Lower lobe of right lung (tissue), 2 donors: ENCODE measurements at regions not wholly inside any gene's neighbourhood (a gene's known extent, or its start where the extent isn't known, plus 50 kb on each side); places are given as distances from the start of the nearest gene placed in this dataset.

Experiments used
- ATAC-seq, 2 donors: fragments of 200-7000 bp; cut with Tn5 transposase; one replicate each; pipeline ENCODE4 v1.9.1; 2020 to 2022; ENCODE audit warnings: mild to moderate bottlenecking in 2 of 2, moderate library complexity in 2 of 2
- DNase-seq: peaks from one replicate; pipeline ENCODE4 v3.0.0-alpha.2; 2020
- H3K27ac ChIP-seq: fragments of 200-600 bp; one replicate; pipeline ENCODE4 v1.8.0; 2022
- H3K27me3 ChIP-seq: fragments of 200-600 bp; one replicate; pipeline ENCODE4 v1.8.0; 2022; ENCODE audit warnings: low read depth
- H3K36me3 ChIP-seq: fragments of 200-600 bp; one replicate; pipeline ENCODE4 v1.8.0; 2022; ENCODE audit warnings: mild to moderate bottlenecking
- H3K4me1 ChIP-seq: fragments of 200-600 bp; one replicate; pipeline ENCODE4 v1.8.0; 2022
- H3K4me3 ChIP-seq: fragments of 200-600 bp; one replicate; pipeline ENCODE4 v1.8.0; 2022; ENCODE audit warnings: mild to moderate bottlenecking
- H3K9me3 ChIP-seq: fragments of 200-600 bp; one replicate; pipeline ENCODE4 v1.8.0; 2022
- intact Hi-C: fragments of 100-400 bp; cut with DNase I; formaldehyde crosslinking; loops from one replicate; pipeline ENCODE4 v1.11.0; 2022
- TF ChIP-seq, protein P1 (sequence below): fragments of 200-600 bp; IDR thresholded peaks from one replicate; pipeline ENCODE4 v1.8.0; 2022; ENCODE audit warnings: antibody characterized with exemption, mild to moderate bottlenecking
- donor health status: DM: no; HTN: yes; CAD: no; lungs with severe emphysema.

GRCh38 chr6:63371104-63371715, 51.4 kb upstream of the LGSN start:
- ATAC-seq: no peak
- intact Hi-C loops: no loop called here
- Histone ChIP-seq H3K4me1 (no peaks in the 10 kb centered on the region), H3K27ac (no peak overlapping the region), H3K4me3 (no peak overlapping the region), H3K36me3 (no peaks in the 10 kb centered on the region), H3K27me3 (no peaks in the 10 kb centered on the region), H3K9me3 (no peaks in the 10 kb centered on the region)
- no peak for DNase-seq
- TF ChIP-seq, protein P1, sequence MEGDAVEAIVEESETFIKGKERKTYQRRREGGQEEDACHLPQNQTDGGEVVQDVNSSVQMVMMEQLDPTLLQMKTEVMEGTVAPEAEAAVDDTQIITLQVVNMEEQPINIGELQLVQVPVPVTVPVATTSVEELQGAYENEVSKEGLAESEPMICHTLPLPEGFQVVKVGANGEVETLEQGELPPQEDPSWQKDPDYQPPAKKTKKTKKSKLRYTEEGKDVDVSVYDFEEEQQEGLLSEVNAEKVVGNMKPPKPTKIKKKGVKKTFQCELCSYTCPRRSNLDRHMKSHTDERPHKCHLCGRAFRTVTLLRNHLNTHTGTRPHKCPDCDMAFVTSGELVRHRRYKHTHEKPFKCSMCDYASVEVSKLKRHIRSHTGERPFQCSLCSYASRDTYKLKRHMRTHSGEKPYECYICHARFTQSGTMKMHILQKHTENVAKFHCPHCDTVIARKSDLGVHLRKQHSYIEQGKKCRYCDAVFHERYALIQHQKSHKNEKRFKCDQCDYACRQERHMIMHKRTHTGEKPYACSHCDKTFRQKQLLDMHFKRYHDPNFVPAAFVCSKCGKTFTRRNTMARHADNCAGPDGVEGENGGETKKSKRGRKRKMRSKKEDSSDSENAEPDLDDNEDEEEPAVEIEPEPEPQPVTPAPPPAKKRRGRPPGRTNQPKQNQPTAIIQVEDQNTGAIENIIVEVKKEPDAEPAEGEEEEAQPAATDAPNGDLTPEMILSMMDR: no peak

DNA sequence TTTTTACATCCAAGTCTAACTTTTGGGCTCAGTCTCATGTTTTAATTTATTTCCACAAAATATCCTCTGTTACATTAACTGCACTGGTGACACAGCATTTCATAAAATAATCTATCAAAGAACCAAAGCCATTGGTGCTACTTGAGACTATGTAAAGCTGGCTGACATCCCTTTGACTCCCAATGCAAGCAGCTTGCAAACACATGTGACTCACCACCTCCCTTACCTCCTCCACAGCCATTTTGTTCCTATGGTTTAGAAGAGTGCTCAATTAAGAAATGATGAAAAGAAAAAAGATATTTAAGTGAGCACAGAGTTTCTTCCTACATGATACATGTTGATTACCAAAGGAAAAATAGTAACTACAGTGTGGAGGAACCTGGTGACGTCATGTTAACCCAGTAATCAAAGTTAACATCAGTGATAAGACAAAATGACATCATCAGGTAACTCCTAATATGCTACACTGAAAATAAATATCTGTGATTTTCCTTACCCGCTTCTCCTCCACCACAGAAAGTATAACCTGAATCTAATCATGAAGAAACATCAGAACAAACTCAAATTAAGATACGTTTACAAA, 53.3 kb upstream of the LGSN start:
- Histone ChIP-seq H3K4me1 (no peaks in the 10 kb centered on the region), H3K4me3 (no peak overlapping the region), H3K27ac (no peak overlapping the region), H3K9me3 (no peaks in the 10 kb centered on the region), H3K36me3 (no peaks in the 10 kb centered on the region), H3K27me3 (no peaks in the 10 kb centered on the region)
- no peak for DNase-seq
- ATAC-seq: no peak
- intact Hi-C loops: no loop called here
- TF ChIP-seq, protein P1: no peak

GRCh38 chr6:63389191-63389844, 69.5 kb upstream of the LGSN start:
- TF ChIP-seq, protein P1: no peak
- ATAC-seq: no peak
- Histone ChIP-seq H3K4me1 (no peaks in the 10 kb centered on the region), H3K9me3 (no peaks in the 10 kb centered on the region), H3K27me3 (no peaks in the 10 kb centered on the region), H3K27ac (no peak overlapping the region), H3K36me3 (no peaks in the 10 kb centered on the region), H3K4me3 (no peak overlapping the region)
- DNase-seq: no peak
- intact Hi-C loops: no loop called here

DNA sequence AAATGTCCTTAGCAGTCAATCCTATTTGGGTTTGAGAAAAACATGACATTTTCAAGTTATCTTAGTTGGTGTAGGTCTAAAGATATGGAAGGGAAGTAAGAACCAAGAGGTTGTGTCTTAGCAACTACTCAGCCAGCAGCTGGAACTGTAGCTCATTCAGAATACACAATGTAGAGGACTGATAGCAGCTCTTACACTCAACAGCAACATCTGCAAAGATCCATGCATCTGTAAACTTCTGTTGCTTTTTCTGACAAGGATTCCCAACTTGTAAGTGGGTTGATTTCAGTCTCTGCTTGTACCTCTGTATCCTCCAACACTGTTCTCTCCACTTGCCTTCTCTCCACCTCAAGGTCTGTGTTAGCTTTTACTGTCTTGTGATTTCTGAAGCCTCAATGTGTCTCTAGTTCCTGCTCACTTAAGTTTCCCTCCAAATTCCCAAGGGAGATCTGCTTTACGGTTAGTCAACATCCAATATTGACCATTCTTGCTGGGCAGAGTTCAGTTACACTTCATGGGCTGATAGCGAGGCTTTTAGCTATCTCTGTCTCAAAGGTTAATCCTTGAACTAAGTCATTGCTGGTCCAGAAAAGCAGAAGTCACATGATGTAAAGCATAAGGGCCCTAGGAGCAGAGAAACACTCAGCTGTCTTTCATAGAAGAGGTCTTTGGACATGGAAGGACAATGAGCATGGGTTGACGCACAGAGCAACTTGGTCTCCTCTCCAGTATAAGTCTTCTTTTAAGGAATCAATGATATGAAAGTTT, 71.6 kb upstream of the LGSN start:
- TF ChIP-seq, protein P1: no peak
- intact Hi-C loops: no loop called here
- H3K36me3 ChIP-seq: no peaks in the 10 kb centered on the region
- H3K4me3 ChIP-seq: no peak overlapping the region
- ATAC-seq: no peak
- no peaks in the 10 kb centered on the region for H3K27me3 ChIP-seq
- H3K27ac ChIP-seq: no peak overlapping the region
- no peaks in the 10 kb centered on the region for H3K9me3 ChIP-seq
- DNase-seq: no peak
- no peaks in the 10 kb centered on the region for H3K4me1 ChIP-seq

DNA sequence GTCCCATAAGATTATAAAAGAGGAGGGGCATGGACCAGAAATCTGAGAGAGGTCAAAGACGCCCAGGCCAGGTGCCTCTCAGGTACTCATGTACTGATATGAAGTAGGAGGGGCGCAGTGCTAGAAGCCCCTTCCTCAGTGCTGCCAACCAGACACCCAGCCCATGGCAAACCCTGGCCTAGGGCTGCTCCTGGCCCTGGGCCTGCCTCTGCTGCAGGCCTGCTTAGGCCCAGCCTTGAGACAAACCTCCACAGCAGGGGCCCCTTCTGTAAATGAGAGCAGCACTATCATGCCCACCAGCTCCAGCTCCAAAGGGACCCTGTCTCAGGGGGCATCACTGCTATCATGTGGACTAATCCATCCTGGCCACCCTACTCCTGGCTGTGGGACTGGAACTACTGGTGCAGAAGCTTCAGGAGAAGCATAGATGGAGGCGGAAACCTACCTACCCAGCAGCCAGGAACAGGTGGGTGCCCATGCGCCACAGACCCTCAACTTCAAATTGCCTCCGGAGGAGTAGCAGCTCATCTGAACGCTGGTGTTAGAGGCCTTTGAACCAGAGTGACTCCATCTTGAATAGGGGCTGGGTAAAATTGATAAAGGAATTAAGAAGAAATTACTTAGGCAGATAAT, 72.4 kb upstream of the LGSN start:
- no peak for ATAC-seq
- H3K4me3 ChIP-seq: no peak overlapping the region
- intact Hi-C loops: no loop called here
- TF ChIP-seq, protein P1: no peak
- H3K27ac ChIP-seq: no peak overlapping the region
- H3K36me3 ChIP-seq: no peaks in the 10 kb centered on the region
- no peak for DNase-seq
- no peaks in the 10 kb centered on the region for H3K9me3 ChIP-seq
- no peaks in the 10 kb centered on the region for H3K4me1 ChIP-seq
- no peaks in the 10 kb centered on the region for H3K27me3 ChIP-seq
